Peyer's patch (tissue), 4 donors: ENCODE measurements at regions not wholly inside any gene's neighbourhood (a gene's known extent, or its start where the extent isn't known, plus 50 kb on each side); places are given as distances from the start of the nearest gene placed in this dataset.

Source experiments
- POLR2A ChIP-seq, 2 donors: fragments of 450-650 bp; IDR thresholded peaks; one replicate each; pipeline ENCODE4 v1.5.1; 2017; ENCODE audit warnings: antibody characterized with exemption in 2 of 2, mild to moderate bottlenecking in 2 of 2, moderate library complexity in 2 of 2
- TF ChIP-seq, protein P1 (sequence below), 6 experiments: fragments of 450-650 bp in 4 of 6; fragments of 200-600 bp in 2 of 6; sonication (generic) in 1 of 6; IDR thresholded peaks; one replicate each; pipeline ENCODE4 v1.5.1; 2017 to 2019; ENCODE audit warnings: antibody characterized with exemption in 6 of 6, mild to moderate bottlenecking in 3 of 6, moderate library complexity in 1 of 6

GRCh38 chr13:28545583-28546333 lies 50.8 kb upstream of the FLT1 start:
- TF ChIP-seq, protein P1, sequence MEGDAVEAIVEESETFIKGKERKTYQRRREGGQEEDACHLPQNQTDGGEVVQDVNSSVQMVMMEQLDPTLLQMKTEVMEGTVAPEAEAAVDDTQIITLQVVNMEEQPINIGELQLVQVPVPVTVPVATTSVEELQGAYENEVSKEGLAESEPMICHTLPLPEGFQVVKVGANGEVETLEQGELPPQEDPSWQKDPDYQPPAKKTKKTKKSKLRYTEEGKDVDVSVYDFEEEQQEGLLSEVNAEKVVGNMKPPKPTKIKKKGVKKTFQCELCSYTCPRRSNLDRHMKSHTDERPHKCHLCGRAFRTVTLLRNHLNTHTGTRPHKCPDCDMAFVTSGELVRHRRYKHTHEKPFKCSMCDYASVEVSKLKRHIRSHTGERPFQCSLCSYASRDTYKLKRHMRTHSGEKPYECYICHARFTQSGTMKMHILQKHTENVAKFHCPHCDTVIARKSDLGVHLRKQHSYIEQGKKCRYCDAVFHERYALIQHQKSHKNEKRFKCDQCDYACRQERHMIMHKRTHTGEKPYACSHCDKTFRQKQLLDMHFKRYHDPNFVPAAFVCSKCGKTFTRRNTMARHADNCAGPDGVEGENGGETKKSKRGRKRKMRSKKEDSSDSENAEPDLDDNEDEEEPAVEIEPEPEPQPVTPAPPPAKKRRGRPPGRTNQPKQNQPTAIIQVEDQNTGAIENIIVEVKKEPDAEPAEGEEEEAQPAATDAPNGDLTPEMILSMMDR (IDR thresholded peaks at IDR 0.05), result no peak
- TF ChIP-seq POLR2A (IDR thresholded peaks at IDR 0.05), result no peak
